Right cardiac atrium (tissue), 5 donors: ENCODE measurements at regions not wholly inside any gene's neighbourhood (a gene's known extent, or its start where the extent isn't known, plus 50 kb on each side); places are given as distances from the start of the nearest gene placed in this dataset.

Source experiments
- ATAC-seq, 2 donors: fragments of 200-7000 bp; cut with Tn5 transposase; one replicate each; pipeline versions ENCODE4 v1.8.0 to v1.9.1; 2020; ENCODE audit warnings: moderate library complexity in 2 of 2, mild to moderate bottlenecking in 1 of 2
- DNase-seq, 3 donors: peaks; one replicate each; pipeline ENCODE4 v3.0.0-alpha.2; 2020
- H3K27ac ChIP-seq: one replicate; pipeline ENCODE4 v1.5.1; 2013; ENCODE audit warnings: mild to moderate bottlenecking, low read length, control low read depth, moderate library complexity
- H3K27me3 ChIP-seq: one replicate; pipeline ENCODE4 v1.6.1; 2013; ENCODE audit not compliant: control insufficient read depth, insufficient read depth
- H3K4me1 ChIP-seq: one replicate; pipeline ENCODE4 v1.6.1; 2013; ENCODE audit warnings: low read length; ENCODE audit not compliant: control insufficient read depth, insufficient read depth
- H3K4me3 ChIP-seq: one replicate; pipeline ENCODE4 v1.5.1; 2013; ENCODE audit warnings: low read length, control low read depth
- H3K9me3 ChIP-seq: one replicate; pipeline ENCODE4 v1.6.1; 2013; ENCODE audit warnings: low read length; ENCODE audit not compliant: control insufficient read depth
- WGBS: extraction: QIAGEN DNeasy Blood & Tissue Kit; methylation state at CpG from one replicate; pipeline ENCODE4 v1.1.7; 2013; 5-methylcytosine and 5-hydroxymethylcytosine counted together
- intact Hi-C, 4 donors: fragments of 100-400 bp; cut with DNase I; formaldehyde crosslinking; loops; one replicate each; pipeline versions ENCODE4 v1.11.0 to v1.14.0; 2022 to 2023
- donor health status: healthy with polysubstance abuse.
- donor health status: DM: no; HTN: yes; CAD: no.
- donor health status: DM: no; HTN: no; CAD: no.
- donor health status: DM: no; HTN: yes; CAD: no; lungs with severe emphysema.
- donor health status: DM: yes; HTN: yes; CAD: no.

GRCh38 chr2:212665948-212666347 is 127.3 kb upstream of the ERBB4 start:
- no peak overlapping the region for H3K27ac ChIP-seq
- DNase-seq (no peak), ATAC-seq (no peak)
- no peak overlapping the region for H3K4me3 ChIP-seq
- no peaks in the 10 kb centered on the region for H3K27me3 ChIP-seq
- WGBS: 69% methylated on average over 1 of the region's 1 CpG
- H3K4me1 ChIP-seq: no peaks in the 10 kb centered on the region
- H3K9me3 ChIP-seq: no peaks in the 10 kb centered on the region
- intact Hi-C loops: no loop called here

GRCh38 chr2:212659441-212659840 is 120.8 kb upstream of the ERBB4 start:
- ATAC-seq (no peak), DNase-seq (no peak)
- H3K27me3 ChIP-seq: no peaks in the 10 kb centered on the region
- no peaks in the 10 kb centered on the region for H3K9me3 ChIP-seq
- no peaks in the 10 kb centered on the region for H3K4me1 ChIP-seq
- no peak overlapping the region for H3K27ac ChIP-seq
- intact Hi-C loops: no loop called here
- H3K4me3 ChIP-seq: no peak overlapping the region
- WGBS: 56% methylated on average over 3 of the region's 3 CpGs

- Histone ChIP-seq H3K4me3 (no peak overlapping the region), H3K4me1 (no peaks in the 10 kb centered on the region), H3K27me3 (no peaks in the 10 kb centered on the region), H3K9me3 (no peaks in the 10 kb centered on the region), H3K27ac (no peak overlapping the region)
- ATAC-seq (no peak), DNase-seq (no peak)
- intact Hi-C loops: no loop called here
- WGBS: 32% methylated on average over 1 of the region's 1 CpG
These were observed 111.0 kb upstream of the ERBB4 start for GRCh38 chr2:212649646-212650045.

GRCh38 chr2:212646698-212647366 is 108.2 kb upstream of the ERBB4 start:
- H3K27ac ChIP-seq: no peak overlapping the region
- H3K9me3 ChIP-seq: no peaks in the 10 kb centered on the region
- ATAC-seq: no peak
- no peaks in the 10 kb centered on the region for H3K27me3 ChIP-seq
- intact Hi-C loops: no loop called here
- H3K4me3 ChIP-seq: no peak overlapping the region
- H3K4me1 ChIP-seq: no peaks in the 10 kb centered on the region
- 67% methylated on average over 3 of the region's 3 CpGs for WGBS
- DNase-seq: no peak

- Histone ChIP-seq H3K27me3 (no peaks in the 10 kb centered on the region), H3K9me3 (no peaks in the 10 kb centered on the region), H3K4me3 (no peak overlapping the region), H3K4me1 (no peaks in the 10 kb centered on the region), H3K27ac (no peak overlapping the region)
- DNase-seq (no peak), ATAC-seq (no peak)
- WGBS: 60% methylated on average over 3 of the region's 3 CpGs
- intact Hi-C loops: no loop called here
These were observed 105.7 kb upstream of the ERBB4 start for GRCh38 chr2:212644195-212644837.

DNA sequence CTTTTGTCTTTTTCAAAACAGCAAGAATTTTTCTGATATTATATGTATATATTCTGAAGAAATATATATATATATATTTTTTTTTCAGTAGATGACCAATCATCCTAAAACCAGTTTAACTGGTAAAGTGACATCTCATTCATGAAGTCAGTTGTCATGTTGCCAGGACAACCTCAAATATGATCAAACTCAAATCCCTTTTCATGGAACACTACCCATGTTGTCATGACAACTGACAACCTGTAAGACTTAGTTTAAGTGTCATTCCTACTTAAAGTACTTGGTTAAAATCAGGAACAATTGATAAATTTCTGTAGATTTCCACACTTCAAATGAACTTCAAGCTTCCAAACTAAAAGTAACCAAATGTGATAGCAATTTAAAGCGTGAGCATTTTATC is 101.8 kb upstream of the ERBB4 start:
- no peak for DNase-seq
- intact Hi-C loops: no loop called here
- WGBS: 69% methylated on average over 1 of the region's 1 CpG
- Histone ChIP-seq H3K4me3 (no peak overlapping the region), H3K27me3 (no peaks in the 10 kb centered on the region), H3K27ac (no peak overlapping the region), H3K9me3 (no peaks in the 10 kb centered on the region), H3K4me1 (no peaks in the 10 kb centered on the region)
- no peak for ATAC-seq

GRCh38 chr2:212638694-212639093 is 100.1 kb upstream of the ERBB4 start:
- DNase-seq (no peak), ATAC-seq (no peak)
- no peak overlapping the region for H3K4me3 ChIP-seq
- H3K27ac ChIP-seq: no peak overlapping the region
- no peaks in the 10 kb centered on the region for H3K4me1 ChIP-seq
- 80% methylated on average over 2 of the region's 2 CpGs for WGBS
- intact Hi-C loops: no loop called here
- no peaks in the 10 kb centered on the region for H3K9me3 ChIP-seq
- no peaks in the 10 kb centered on the region for H3K27me3 ChIP-seq

DNA sequence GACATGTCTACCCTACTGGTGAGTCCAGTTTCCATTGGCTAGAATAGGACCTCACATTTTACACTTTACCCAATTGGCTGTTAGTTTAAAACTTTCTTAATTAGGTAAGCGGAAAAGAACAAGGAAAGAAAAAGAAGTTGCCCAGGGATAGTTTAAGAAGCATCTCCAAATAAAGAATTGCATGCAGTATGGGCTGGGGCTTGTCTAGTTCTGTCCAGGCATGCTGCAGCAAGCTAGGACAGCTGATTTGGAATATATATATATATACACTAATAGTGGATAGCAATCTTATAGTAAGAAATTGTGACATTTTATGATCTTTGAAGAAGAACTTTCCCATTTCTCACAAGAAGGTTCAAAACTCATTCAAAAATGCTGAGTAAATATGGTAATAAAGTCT is 90.0 kb upstream of the ERBB4 start:
- DNase-seq (no peak), ATAC-seq (no peak)
- Histone ChIP-seq H3K4me1 (no peaks in the 10 kb centered on the region), H3K4me3 (no peak overlapping the region), H3K27ac (no peak overlapping the region), H3K27me3 (no peaks in the 10 kb centered on the region), H3K9me3 (no peaks in the 10 kb centered on the region)
- WGBS: 56% methylated on average over 1 of the region's 1 CpG
- intact Hi-C loops: no loop called here

- Histone ChIP-seq H3K4me3 (no peak overlapping the region), H3K9me3 (no peaks in the 10 kb centered on the region), H3K27me3 (no peaks in the 10 kb centered on the region), H3K27ac (no peak overlapping the region), H3K4me1 (no peaks in the 10 kb centered on the region)
- intact Hi-C loops: no loop called here
- ATAC-seq: no peak
- WGBS: 89% methylated on average over 5 of the region's 5 CpGs
- no peak for DNase-seq
These were observed 87.8 kb upstream of the ERBB4 start for GRCh38 chr2:212626371-212626918.

DNA sequence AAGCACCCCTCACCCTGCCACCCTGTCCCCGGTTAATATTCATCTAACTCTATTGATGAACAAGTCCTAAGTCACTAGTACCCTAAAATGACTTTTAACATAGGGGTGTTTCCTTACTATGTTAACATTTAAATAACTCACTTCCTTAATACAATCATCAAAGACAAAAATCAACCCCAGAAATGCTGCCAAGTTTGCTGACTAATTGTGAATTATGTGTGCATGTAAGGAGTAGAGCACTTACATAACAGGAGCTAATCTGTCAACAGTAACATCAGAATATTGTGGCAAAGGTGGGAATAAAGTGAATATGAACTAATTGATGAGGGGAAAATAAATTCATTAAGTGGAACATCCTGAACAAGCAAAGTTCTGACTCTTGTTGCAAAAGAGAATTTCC is 81.4 kb upstream of the ERBB4 start:
- intact Hi-C loops: no loop called here
- no peak for ATAC-seq

DNA sequence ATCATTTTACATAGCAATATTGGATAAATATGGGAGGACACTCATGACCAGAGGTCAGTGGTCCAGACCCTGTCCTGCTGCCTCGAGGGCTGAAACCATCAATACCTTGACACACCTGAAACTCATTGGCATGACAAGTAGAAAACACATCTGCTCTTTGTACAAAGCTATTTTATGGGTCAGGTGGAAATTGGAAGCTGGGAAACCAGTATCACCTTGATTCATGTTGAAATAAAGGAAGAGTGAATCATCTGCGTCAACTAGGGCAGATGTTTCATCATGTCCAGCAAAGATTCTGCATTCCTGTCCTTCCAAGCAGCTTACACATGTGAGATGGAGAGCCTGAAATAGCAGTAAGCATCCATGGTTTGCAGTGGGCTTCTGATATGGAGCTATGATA is 80.0 kb upstream of the ERBB4 start:
- H3K4me3 ChIP-seq: no peak overlapping the region

More for the DNA sequence above, 81.4 kb upstream of the ERBB4 start:
- 89% methylated on average over 1 of the region's 1 CpG for WGBS
- no peak for DNase-seq
- no peak overlapping the region for H3K4me3 ChIP-seq
- H3K9me3 ChIP-seq: no peaks in the 10 kb centered on the region
- no peaks in the 10 kb centered on the region for H3K27me3 ChIP-seq
- no peaks in the 10 kb centered on the region for H3K4me1 ChIP-seq
- no peak overlapping the region for H3K27ac ChIP-seq

More for the DNA sequence above, 80.0 kb upstream of the ERBB4 start:
- intact Hi-C loops: no loop called here
- no peak overlapping the region for H3K27ac ChIP-seq
- WGBS: 68% methylated on average over 2 of the region's 2 CpGs
- H3K27me3 ChIP-seq: no peaks in the 10 kb centered on the region
- no peak for ATAC-seq
- no peaks in the 10 kb centered on the region for H3K9me3 ChIP-seq
- no peaks in the 10 kb centered on the region for H3K4me1 ChIP-seq
- no peak for DNase-seq
